ENCODE measurements at regions not wholly inside any gene's neighbourhood (a gene's known extent, or its start where the extent isn't known, plus 50 kb on each side); places are given as distances from the start of the nearest gene placed in this dataset.
"Not testable (repeated sequence)": the region's sequence is repeated elsewhere in the genome, so short reads cannot be mapped to it uniquely, and the experiment has no call there.

GRCh38 chr22:22756551-22757201, 112.3 kb downstream of the GGTLC2 start:
- not testable (repeated sequence) for TF ChIP-seq CTCF, POLR2A (IDR thresholded peaks at IDR 0.05)

Data from adrenal gland (tissue), 5 donors.